HG03196 (cell line): ENCODE measurements at regions not wholly inside any gene's neighbourhood (a gene's known extent, or its start where the extent isn't known, plus 50 kb on each side); places are given as distances from the start of the nearest gene placed in this dataset.
"Not testable (repeated sequence)": the region's sequence is repeated elsewhere in the genome, so short reads cannot be mapped to it uniquely, and the experiment has no call there.

Source experiments
- ATAC-seq: cut with Tn5 transposase; IDR thresholded peaks from one replicate; pipeline ENCODE4 v1.9.1; 2021; ENCODE audit not compliant: unreplicated experiment

GRCh38 chr2:19207452-19207851 lies 151.0 kb downstream of the OSR1 start:
- ATAC-seq: no peak

GRCh38 chr2:19205983-19206533 lies 152.4 kb downstream of the OSR1 start:
- ATAC-seq: no peak

GRCh38 chr2:19203866-19204265 lies 154.6 kb downstream of the OSR1 start:
- no peak for ATAC-seq

GRCh38 chr2:19201911-19202462 lies 156.4 kb downstream of the OSR1 start:
- no peak for ATAC-seq

- ATAC-seq: no peak
Measured at GRCh38 chr2:19198381-19198780, 160.0 kb downstream of the OSR1 start.

GRCh38 chr2:19195661-19196060 lies 162.8 kb downstream of the OSR1 start:
- ATAC-seq: no peak

- ATAC-seq: no peak
Measured at GRCh38 chr2:19189391-19189790, 169.0 kb downstream of the OSR1 start.

GRCh38 chr2:19187323-19188020 lies 171.0 kb downstream of the OSR1 start:
- ATAC-seq: no peak

- no peak for ATAC-seq
Measured at GRCh38 chr2:19185086-19185485, 173.3 kb downstream of the OSR1 start.

- no peak for ATAC-seq
Measured at GRCh38 chr2:19178175-19178574, 180.2 kb downstream of the OSR1 start.

- no peak for ATAC-seq
Measured at GRCh38 chr2:19176977-19177376, 181.4 kb downstream of the OSR1 start.

GRCh38 chr2:19176172-19176852 lies 182.1 kb downstream of the OSR1 start:
- ATAC-seq: no peak

GRCh38 chr2:19174176-19174575 lies 184.2 kb downstream of the OSR1 start:
- no peak for ATAC-seq

- ATAC-seq: no peak
Measured at GRCh38 chr2:19171409-19171808, 187.0 kb downstream of the OSR1 start.

GRCh38 chr2:19169134-19169768 lies 189.2 kb downstream of the OSR1 start:
- no peak for ATAC-seq

GRCh38 chr2:19164099-19164498 lies 194.3 kb downstream of the OSR1 start:
- not testable (repeated sequence) for ATAC-seq

- no peak for ATAC-seq
Measured at GRCh38 chr2:19158896-19159295, 199.5 kb downstream of the OSR1 start.

GRCh38 chr2:19158211-19158610 lies 200.2 kb downstream of the OSR1 start:
- no peak for ATAC-seq

GRCh38 chr2:19156646-19157045 lies 201.8 kb downstream of the OSR1 start:
- ATAC-seq: no peak

- ATAC-seq: no peak
Measured at GRCh38 chr2:19150726-19151125, 207.7 kb downstream of the OSR1 start.

GRCh38 chr2:19146867-19147266 lies 211.6 kb downstream of the OSR1 start:
- no peak for ATAC-seq
